HG02981 (cell line): ENCODE measurements at regions not wholly inside any gene's neighbourhood (a gene's known extent, or its start where the extent isn't known, plus 50 kb on each side); places are given as distances from the start of the nearest gene placed in this dataset.

ENCODE experiments used
- ATAC-seq: cut with Tn5 transposase; IDR thresholded peaks from one replicate; pipeline ENCODE4 v1.9.1; 2021; ENCODE audit warnings: mild to moderate bottlenecking, moderate library complexity; ENCODE audit not compliant: unreplicated experiment

- ATAC-seq = no peak
These were observed 358.1 kb downstream of the CDK5RAP2 start for GRCh38 chr9:120221844-120222243.

- ATAC-seq = no peak
These were observed 365.6 kb downstream of the CDK5RAP2 start for GRCh38 chr9:120214332-120214731.

GRCh38 chr9:120212853-120213200 is 367.1 kb downstream of the CDK5RAP2 start:
- ATAC-seq = no peak

DNA sequence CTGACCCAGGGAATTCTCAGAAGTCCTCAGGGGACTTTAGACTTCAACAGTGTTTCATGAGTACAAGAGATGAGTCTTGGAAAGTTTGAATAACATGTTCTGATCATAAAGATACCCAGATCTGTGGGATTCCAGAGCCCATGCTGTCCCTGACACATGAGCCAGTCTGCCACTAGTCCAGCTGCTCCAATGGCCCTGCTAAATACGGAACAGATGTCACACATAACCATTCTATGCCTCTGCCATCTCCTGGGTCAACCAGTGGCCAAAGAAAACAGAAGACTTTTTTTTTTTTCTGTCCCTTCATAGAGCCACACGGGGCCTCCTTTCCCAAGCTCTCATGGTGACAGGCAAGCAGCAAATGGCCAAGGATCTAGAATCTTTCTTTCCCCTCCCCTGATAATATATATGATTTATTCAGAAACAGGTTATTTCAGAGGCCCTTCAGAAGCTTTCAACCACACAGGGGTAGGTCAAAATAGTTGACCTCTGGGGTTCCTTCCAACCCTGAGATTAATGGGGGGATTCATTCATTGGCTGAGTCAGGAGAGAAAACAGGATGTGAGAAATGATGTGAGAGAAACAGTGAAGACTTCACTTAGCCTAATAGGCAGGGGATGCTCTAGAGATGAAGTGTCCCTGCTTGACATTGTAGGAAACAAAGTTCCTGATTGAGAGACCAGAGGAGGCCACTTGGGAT is 367.7 kb downstream of the CDK5RAP2 start:
- ATAC-seq = no peak

DNA sequence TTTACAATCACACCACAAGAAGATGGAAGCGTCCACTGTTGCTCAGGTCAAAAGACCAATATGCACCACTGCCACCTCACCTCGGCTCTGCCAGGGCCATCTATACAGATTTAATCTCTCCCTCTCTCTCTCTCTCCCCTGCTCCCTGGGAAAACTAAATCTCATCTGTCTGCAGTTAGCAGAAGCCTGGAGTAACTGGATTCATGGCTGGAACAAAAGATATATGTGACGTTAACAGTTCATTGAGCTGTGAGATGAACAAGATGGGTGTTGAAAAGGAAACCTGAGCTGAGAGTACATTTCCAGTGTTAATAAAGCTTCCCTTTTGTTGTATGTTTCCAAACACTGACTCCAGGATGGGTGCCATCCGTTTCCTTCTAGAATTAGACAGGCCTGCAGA is 369.7 kb downstream of the CDK5RAP2 start:
- ATAC-seq = no peak

GRCh38 chr9:120202856-120203654 is 376.9 kb downstream of the CDK5RAP2 start:
- no peak for ATAC-seq

DNA sequence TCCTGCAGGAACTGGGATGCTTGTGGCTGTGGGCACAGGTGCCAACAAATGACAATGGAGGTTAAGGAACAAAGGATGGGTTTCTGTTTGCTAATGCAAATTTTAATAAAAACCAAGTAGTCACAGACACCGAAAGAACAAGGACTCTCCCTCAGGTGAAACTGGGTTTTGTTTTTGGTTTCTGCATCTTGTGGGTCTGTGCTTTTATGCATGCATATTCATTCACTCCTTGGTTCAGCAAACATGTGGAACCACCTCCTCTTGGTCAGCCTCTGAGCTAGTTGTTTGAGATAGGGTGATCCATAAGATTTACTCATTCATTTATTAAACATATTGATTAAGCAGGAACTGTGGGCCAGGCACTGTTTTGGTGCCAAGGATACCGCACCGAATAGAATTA is 381.9 kb downstream of the CDK5RAP2 start:
- no peak for ATAC-seq

DNA sequence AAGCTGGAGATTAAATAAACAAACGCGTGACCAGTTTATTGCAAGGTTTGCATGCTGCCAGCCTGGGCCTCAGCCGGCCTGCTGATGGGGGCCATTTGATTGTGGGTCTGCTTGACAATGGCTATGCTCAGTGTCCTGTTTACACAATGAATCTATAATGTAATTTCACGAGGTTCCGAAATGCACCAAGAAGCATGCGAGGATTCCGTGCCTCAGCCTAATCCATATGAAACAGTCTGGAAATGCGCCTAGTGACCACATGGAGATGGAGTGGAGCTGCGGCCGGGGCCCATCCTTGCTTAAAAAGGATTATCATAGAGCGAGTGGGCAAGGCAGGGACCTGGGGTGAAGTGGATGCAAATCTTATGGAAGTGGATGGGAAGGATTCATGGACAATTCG is 382.4 kb downstream of the CDK5RAP2 start:
- no peak for ATAC-seq

- ATAC-seq = no peak
These were observed 388.8 kb downstream of the CDK5RAP2 start for GRCh38 chr9:120191141-120191540.

DNA sequence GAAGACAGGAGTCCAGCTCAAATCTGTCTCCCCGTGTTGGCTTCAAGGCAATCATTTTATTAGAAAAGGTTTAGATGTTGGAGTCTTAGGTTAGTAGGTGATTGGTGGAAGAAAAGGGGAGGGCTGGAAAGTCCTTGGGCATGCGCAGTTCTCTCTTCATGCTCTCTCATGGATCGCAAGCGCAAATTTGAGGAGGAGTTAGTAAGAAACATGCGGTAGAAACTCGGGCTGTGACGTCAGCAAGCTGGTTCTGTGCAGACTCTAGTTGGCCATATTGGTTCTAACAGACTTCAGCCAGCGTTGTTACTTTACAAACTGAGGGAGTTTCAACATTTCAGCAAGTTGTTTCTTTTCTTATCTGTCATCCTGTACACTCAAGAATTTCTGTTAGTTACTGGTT is 392.2 kb downstream of the CDK5RAP2 start:
- no peak for ATAC-seq

DNA sequence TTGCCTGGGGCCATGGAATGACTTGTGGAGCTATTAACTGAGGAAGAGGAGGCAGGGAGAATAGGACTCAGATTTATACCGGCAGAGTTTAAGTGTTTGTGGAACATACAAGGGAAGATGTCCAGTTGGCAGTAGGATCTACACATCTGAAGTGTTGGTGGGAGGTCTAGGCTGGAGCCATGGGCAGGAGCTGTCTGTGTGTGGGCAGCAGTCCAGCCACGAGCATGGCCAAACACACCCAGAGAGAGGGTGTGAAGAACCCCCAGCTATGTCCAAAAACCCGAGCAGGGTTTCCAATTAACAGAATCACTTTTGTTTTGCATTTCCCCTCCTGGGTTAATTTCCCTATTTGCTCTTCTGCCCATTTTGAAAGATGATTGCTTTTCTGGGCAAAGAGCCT is 393.7 kb downstream of the CDK5RAP2 start:
- no peak for ATAC-seq

DNA sequence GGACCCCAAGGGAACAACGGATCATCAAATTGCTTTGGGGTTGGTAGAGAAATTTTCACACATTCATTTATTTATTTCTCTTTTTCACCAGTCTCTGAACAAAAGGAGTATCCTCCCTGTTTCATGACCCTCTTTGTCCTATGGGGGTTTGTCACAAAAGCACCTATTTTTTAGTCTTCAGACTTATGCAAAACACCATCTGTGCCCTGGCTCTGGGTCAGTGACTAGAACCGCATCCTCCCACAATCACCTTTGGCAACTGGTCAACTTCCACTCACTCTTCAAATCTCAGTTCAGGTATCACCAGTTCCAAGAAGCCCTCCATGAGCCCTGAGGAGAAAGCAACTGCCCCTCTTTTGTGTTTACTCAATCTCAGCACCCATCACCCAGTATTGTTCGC is 395.7 kb downstream of the CDK5RAP2 start:
- ATAC-seq = no peak

- ATAC-seq = no peak
These were observed 396.4 kb downstream of the CDK5RAP2 start for GRCh38 chr9:120183615-120184014.

- no peak for ATAC-seq
These were observed 398.0 kb downstream of the CDK5RAP2 start for GRCh38 chr9:120182011-120182410.

GRCh38 chr9:120177121-120177520 is 402.8 kb downstream of the CDK5RAP2 start:
- ATAC-seq = no peak

GRCh38 chr9:120175031-120175430 is 404.9 kb downstream of the CDK5RAP2 start:
- no peak for ATAC-seq

DNA sequence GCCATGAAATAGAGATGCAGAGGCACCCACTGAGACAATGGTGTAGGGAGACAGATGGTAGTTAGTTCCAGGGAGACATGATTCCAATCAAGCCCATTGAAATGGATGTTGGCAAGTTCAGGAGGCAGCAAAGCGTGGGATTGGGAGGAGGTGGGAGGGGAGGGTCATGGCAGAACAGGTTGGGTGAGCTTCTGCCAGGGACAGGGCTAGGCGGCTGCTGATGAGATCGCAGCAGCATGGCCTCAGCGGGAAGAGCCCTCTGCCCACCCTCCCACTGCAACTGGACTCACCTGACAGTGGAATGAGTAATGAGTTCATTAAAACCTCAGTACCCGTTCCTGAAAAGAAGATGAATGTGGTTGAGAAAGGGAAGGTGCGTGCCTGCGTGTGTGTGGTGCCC is 418.2 kb downstream of the CDK5RAP2 start:
- ATAC-seq = no peak

DNA sequence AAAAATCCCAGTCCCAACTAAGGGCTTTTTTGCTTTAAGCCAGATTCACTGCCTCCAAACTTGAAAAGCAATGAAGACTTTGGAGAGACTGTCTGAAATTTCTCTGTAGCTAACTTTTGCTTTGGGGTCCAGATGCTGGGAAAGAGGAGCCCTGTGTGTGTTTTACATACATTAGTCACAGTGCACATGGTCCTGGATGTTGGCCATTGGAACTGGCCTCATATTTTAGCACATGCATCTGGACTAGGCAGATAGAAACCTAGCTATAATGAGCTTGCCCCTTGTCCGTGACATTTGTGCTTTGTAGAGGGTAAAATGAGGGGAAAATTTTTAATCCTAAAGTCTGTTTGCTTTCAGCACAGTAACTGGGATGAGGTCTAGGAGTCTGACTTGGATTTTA is 421.7 kb downstream of the CDK5RAP2 start:
- no peak for ATAC-seq

- ATAC-seq = no peak
These were observed 423.6 kb downstream of the CDK5RAP2 start for GRCh38 chr9:120156376-120156775.

DNA sequence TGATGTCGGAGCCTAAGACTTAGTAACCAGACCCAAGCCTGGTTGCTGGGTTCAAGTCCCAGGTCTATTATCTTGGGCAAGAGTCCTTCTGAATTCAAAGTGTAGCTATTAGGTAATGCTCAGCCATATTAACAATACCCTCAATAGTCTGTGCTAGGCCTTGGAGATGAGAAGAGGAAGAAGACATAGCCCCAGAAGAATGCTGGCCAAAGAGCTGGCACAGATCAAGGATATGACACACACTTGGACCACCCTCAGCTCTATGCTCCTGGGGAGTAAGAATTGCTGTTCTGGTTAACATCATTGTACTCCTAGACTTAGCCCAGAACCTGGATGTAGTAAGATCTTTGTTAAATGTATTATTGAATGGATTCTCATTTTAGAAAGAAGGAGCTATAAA is 426.7 kb downstream of the CDK5RAP2 start:
- no peak for ATAC-seq

- no peak for ATAC-seq
These were observed 427.7 kb downstream of the CDK5RAP2 start for GRCh38 chr9:120152295-120152694.

DNA sequence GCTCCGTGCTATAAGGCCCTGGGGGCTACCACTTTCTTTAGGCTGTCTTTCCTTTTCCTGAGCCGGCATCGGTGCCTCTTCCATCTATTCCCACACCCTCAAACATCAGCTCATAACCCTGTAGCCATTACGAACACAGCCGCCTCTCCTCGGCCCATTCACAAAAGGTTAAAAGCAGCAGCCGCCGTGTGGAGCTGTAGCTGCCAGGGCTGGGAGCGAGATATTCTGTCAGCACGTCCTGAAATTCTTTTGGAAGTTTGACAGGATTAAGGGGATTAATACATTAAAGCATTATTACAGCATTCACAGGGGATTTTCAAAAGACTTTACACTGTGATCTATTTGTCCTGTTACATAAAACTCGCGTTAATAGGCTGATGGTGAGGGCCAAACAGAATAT is 428.2 kb downstream of the CDK5RAP2 start:
- no peak for ATAC-seq

DNA sequence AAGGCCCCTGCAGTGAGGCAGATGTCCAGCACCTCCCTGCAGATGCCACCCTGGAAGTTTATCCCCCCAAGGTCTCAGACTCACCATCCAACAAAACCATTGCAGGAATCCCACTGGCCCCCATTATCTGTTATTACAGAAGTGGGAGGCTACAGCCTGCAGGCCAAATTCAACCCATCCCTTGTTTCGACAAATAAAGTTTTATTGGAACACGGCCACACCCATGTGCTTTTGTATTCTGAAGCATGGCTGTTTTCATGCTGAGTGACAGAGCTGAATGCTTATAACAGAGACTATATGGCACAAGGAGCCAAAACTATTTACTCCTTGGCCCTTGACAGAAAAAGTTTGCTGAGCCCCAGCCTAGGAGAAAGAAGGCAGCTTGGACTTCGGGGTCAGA is 428.8 kb downstream of the CDK5RAP2 start:
- no peak for ATAC-seq
